ENCODE measurements at regions not wholly inside any gene's neighbourhood (a gene's known extent, or its start where the extent isn't known, plus 50 kb on each side); places are given as distances from the start of the nearest gene placed in this dataset.

DNA sequence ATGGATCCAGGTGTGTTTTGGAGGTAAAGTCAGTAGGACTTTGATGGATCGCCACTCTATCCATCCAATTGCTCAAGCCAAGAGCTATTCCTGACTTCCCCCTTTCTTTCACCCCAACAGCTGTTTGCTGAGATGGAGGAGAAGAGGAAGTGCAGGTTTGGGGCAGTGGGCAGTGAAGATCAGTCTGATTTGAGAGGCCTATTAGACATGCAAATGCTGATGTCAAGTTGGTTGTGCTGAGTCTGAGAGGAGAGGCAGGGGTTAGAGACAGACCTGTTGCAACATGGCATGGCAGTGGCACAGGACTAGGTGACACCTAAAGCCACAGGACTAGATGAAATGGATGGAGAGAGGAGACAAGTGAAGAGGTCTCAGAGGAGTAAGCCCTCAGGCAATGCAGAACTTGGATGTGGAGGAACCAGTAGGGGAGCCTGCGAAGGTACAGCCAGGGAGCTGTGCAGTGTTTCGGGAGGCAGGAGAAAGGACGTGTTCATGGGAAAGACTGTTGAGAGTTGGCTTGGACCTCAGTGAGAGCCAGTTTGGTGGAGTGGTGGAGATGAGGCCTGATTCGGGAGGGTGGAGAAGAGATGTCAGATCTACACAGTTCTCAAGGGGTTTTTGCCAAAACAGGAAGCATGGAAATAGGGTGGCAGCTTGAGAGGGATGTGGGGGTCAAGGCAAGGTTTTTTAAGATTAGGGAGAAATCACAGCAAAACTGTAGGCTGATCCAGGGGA lies 175.0 kb downstream of the MACROH2A1 start:
- in situ Hi-C loops (cut with HindIII; ENCODE audit: low pct_unique_long_range_greater_than_20kb, low sequenced_read_pairs): no loop called here
- DNase-seq (ENCODE audit: low read depth): no peak

DNA sequence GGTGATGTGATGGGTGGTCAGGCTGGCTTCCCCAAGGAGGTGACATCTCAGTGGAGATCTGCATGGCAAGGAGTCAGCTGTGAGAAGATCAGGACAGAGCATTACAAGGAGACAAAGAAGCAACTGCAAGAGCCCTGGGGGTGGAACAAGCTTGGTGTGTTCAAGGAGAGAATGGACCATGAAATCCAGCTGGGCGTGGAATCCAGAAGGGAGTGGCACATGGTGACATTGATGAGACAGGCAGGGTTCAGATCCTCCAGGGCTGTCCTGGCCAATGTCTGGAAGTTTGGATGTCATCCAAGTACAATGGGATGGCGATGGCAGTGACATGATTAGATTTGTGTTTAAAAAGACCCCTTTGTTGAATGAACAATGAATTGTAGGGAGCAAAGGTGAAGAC lies 175.6 kb downstream of the MACROH2A1 start:
- in situ Hi-C loops (cut with HindIII; ENCODE audit: low pct_unique_long_range_greater_than_20kb, low sequenced_read_pairs): no loop called here
- no peak for DNase-seq (ENCODE audit: low read depth)

DNA sequence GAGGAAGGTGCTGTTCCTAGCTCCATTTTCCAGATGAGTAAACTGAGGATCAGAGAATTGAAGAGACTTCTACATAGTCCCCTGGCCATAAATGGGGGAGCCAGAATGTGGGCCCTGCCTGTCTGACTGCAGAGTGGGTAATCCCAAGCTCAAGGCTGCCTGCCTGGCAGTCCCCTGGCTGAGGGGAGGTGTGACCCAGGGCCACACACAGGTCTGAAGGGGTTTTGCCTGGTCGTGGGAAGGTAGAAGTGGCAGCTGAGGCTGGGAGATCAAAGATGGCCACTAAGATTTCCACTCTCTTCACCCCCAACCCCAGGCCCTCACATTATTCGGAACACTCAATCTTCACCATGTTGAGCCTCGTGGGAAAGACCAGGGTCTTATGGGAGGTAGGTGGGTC lies 176.3 kb downstream of the MACROH2A1 start:
- DNase-seq (ENCODE audit: low read depth): no peak
- in situ Hi-C loops (cut with HindIII; ENCODE audit: low pct_unique_long_range_greater_than_20kb, low sequenced_read_pairs): no loop called here

DNA sequence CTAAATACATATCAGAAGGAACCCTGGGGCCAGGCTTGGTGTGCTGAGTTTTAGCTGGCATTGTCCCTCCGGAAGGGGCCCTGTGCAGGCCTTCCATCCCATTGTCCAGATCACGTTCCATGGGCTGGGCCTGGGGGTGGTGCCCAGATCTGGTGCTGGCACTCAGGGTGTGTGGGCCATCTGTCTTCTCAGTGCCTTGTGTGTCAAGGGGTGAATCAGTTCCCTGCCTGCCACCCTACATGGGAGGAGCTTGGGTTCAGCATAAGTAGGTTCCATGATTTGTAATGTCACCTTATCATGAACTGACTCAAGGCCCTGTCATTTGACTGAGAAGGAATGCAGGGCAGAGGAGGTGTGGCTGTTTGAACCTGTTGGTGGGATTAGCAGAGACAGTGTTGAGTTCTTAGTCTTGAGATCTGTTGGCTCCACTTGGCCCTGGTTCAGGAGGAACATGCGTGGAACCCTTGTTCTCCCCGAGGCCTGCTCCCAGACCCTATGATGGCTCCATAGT lies 176.8 kb downstream of the MACROH2A1 start:
- DNase-seq (ENCODE audit: low read depth): no peak
- in situ Hi-C loops (cut with HindIII; ENCODE audit: low pct_unique_long_range_greater_than_20kb, low sequenced_read_pairs): no loop called here

DNA sequence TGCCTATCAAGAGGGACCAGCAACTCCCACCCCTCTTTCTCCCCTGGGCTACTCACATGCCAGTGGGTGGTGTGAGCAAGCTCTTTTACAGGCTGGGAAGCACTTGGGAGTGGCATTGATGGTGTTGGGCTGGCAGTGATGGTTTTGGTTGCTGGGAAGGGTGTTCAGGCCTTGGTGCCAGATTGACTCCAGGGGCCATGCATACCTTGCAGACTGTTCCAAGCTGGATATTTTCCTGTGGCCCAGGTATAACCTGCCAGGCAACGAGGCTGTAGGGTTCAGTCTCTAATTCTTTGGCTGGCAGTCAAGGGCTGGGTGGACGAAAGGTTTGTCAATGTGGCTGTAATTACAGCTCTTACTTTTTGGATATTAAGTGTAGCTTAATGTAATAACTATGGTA lies 177.3 kb downstream of the MACROH2A1 start:
- DNase-seq (ENCODE audit: low read depth): no peak
- in situ Hi-C loops (cut with HindIII; ENCODE audit: low pct_unique_long_range_greater_than_20kb, low sequenced_read_pairs): no loop called here

DNA sequence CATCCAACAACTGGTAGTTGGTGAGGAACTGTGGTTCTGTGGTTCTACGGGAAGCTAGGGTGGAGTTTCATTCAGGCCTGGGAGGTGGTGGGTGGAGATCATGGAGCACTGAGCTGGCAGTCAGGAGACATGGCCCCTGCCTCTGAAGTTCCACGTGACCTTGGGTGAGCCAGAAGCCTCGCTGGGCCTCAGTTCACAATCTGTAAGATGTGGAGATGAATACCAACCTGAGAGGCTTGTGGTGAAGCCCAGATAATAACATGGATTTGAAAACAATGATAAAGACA lies 177.9 kb downstream of the MACROH2A1 start:
- in situ Hi-C loops (cut with HindIII; ENCODE audit: low pct_unique_long_range_greater_than_20kb, low sequenced_read_pairs): no loop called here
- DNase-seq (ENCODE audit: low read depth): no peak

DNA sequence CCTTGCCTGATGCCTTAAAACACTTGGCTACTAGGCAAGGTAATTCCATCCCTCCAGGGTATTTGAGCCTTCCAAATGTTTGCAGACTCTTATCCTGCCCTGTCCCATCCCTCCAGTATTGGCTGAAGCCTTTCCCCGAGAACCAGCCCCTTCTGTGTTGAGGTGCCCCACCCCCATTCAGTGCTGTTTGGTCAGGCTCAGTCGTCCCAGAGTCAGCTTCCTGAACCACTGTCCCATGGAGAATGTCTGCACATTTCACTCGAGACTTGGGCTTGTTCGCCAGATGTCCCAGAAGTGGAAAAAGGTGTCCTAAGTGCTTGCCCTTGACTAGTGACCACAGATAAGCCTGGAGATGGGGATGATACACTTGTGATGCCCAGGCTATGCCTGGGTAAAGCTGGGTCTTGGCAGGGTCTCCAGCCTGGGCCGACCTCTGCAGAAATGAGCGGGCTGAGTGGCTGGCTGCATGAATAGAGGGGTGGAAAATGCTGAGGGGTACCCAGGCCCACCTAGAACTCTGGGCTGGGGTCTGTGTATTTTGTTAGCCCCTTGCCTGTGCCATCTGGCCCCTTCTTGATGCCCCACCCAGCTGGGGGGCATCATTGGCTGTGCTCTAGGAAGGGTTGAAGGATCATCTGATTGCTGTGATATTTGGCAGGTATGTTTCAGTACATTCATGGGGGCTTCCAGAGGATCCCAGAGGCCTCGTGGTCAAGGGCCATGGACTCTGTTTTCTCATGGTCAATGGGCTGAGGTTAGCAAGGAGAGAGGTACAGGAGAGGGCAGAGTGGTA lies 178.4 kb downstream of the MACROH2A1 start:
- no peak for DNase-seq (ENCODE audit: low read depth)
- in situ Hi-C loops (cut with HindIII; ENCODE audit: low pct_unique_long_range_greater_than_20kb, low sequenced_read_pairs): no loop called here

DNA sequence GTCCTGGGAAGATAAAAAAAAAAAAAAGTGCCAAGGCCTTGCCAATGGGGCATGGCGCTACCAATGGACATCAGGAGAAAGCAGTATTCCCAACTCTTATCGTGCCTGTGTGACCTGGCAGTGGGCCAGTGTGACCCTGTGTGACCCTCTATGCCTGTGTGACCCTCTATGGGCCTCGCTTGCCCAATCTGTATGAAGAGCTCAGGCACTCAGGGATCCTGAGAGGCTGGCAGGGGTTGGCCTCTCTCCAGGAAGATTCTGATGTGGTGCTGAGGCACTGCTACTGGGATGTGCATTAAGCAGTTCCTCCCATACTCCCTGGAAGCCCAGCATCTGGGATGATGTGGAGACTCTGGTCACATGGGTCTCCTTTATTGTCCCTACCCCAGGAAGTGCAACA lies 179.2 kb downstream of the MACROH2A1 start:
- in situ Hi-C loops (cut with HindIII; ENCODE audit: low pct_unique_long_range_greater_than_20kb, low sequenced_read_pairs): no loop called here
- DNase-seq (ENCODE audit: low read depth): no peak

DNA sequence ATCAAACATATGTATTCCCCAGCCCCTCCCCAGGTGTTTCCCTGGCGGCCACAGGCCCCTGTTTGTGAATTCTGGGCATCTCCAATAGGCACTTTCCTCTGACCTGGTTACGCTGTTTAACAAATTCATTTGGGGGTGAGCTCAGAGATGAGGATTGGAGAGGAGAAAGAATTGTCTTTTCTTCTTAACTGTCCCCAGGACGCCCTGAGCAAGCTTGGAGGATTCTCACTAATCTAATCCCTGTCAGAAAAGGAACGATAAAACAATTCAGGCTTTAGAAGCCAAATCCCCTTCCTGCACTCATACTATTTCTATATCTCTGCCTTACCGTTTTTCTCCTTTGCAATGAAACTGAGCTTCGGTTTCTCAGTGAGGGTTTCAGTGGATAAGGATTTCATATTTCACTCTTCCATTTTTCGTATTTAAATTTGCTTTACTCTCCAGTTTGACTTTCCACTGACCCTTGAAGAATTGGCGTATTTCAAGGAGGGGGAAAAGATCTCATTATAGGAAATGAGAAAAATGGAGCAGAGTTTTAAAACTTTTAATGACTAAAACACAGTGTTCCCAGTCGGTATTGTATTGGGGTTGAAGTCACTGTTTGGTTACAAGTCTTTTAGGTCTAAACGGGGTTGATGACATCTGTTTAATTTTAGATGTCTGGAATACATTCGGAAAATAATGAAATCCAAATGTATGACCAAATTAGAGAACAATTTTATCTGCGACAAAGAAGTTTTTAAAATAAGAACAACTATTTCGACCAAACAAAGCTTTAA lies 180.1 kb downstream of the MACROH2A1 start:
- in situ Hi-C loops (cut with HindIII; ENCODE audit: low pct_unique_long_range_greater_than_20kb, low sequenced_read_pairs): no loop called here
- DNase-seq (ENCODE audit: low read depth): no peak

DNA sequence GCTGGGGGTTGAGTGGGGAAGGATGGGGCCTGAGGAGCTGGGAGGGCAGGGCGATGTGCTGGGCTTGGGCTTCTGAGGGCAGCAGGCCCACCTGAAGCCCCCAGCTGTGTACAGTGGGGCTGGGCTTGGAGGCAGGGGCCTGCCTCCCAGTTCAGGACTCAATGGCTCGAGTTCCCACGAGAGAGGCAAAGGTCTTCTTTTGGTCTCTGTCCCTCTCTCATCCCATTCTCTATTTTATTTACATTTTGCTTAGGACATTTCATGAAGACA lies 180.6 kb downstream of the MACROH2A1 start:
- in situ Hi-C loops (cut with HindIII; ENCODE audit: low pct_unique_long_range_greater_than_20kb, low sequenced_read_pairs): no loop called here
- DNase-seq (ENCODE audit: low read depth): no peak

DNA sequence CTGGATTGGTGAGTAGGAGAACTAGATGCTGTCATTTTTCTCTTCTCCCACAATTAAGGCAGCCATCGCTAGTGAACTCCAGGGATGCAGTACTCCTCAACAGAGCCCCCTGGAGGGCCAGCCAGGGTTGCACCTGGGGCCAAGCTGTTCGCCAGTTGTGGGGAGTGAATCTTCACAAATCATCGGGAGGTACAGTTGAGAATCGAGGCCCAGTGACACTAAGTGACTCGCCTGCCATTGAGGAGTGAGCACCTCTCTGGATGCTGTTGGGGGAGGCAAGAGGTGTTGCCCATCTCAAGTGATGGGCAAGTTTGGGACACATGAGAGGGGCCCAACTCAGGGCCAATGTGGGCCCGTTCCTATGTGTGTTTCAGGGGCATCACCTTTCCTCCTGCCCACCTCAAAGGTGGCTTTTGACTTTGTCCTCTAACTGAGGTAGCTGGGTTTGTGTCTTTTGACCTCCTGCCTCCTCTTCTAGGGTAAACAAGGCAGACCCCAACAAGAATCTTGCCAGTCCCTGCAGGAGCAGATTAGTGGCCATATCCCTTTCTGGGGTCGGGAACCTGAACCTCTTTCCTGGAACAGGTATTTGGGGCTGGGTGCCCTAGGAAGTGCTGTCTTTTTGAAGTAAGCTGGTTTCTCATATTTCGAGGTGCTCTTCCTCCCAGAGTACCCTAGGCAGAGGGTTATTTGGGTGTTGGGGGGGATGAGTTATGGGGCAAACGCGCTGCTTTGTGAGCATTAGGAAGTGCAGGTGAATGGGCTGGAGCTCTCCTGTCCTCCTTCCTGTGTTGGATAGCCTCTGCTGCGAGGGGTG lies 181.2 kb downstream of the MACROH2A1 start:
- no peak for DNase-seq (ENCODE audit: low read depth)
- in situ Hi-C loops (cut with HindIII; ENCODE audit: low pct_unique_long_range_greater_than_20kb, low sequenced_read_pairs): no loop called here

DNA sequence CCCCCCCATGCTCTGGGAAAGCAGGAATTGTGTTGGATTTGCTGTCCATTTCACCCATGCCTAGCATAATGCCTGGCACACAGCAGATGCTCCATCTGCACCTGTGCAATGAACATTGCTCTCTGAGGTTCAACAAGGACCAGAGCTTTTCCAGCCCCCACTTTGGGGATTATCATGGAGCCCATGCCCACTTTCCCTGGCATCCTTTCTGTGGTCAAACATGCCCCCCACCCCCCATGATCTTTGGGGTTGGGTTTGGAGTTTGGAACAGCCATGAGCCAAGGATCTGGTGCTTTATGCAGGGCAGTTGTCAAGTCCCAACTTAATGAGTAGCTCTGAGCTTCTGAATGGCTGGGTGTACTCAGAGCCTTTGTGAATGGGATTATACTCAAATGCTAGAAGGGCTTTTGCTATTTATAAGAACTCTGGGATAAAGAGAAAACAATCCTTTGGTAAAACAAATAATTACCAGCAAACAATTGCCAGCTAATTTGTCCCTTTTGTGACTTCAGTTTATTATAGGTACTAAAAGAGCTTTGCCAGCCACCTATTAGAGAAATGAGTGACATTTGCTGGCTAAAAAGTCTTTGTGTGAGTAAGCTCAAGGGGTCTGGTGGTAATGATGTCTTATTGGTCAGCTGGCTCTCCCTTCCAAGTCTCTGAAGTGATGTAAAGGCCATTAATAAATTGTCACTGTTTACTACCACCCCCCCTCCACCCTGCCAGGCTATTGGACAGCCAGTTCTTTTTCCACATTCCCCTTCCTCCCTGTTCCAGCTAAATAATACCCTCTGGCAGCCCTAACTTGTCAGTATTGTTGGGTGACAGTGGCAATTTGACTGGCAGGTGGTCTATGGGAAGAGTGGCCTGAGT lies 182.3 kb downstream of the MACROH2A1 start:
- in situ Hi-C loops (cut with HindIII; ENCODE audit: low pct_unique_long_range_greater_than_20kb, low sequenced_read_pairs): no loop called here

DNA sequence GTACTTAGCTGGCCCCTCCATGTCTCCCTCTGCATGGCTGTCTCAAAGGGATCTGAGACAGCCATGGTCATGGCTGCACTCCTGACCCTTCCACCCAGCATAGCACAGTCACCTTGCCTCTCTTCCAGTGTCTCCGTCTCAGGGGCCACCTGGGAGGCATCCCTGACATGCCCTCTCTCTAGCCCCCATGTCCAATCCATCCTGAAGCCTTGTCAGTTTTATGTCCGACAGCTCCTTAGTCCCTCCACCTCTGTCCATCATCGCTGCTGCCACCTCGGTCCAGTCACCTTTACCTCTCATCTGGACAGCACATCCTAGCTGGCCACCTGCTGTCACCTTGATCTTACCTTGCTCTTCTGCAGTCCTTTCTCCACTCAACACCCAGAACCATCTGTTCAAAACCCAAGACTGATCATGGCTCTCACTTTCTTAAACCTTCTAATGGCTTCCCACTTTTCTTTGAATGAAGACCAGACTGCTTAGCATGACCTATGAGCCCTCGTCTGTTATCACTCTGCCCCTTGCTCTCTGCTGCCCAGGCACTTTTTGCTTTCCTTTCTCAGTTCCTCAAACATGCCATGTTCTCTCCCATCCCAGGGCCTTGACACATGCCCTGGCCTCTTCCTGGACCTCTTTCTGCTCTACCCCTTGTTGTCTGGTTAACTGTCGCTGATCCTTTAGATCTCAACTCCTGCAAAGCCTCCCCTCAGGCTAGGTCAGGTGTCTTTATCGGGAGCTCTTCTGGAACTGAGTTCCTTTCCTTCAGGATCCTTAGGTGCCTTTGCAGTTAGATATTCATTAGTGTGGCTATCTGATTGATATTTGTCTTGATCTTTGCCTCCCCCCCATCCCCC lies 181.8 kb upstream of the PITX1 start:
- no peak for DNase-seq (ENCODE audit: low read depth)
- in situ Hi-C loops (cut with HindIII; ENCODE audit: low pct_unique_long_range_greater_than_20kb, low sequenced_read_pairs): no loop called here

More for the DNA sequence above, 182.3 kb downstream of the MACROH2A1 start:
- no peak for DNase-seq (ENCODE audit: low read depth)

DNA sequence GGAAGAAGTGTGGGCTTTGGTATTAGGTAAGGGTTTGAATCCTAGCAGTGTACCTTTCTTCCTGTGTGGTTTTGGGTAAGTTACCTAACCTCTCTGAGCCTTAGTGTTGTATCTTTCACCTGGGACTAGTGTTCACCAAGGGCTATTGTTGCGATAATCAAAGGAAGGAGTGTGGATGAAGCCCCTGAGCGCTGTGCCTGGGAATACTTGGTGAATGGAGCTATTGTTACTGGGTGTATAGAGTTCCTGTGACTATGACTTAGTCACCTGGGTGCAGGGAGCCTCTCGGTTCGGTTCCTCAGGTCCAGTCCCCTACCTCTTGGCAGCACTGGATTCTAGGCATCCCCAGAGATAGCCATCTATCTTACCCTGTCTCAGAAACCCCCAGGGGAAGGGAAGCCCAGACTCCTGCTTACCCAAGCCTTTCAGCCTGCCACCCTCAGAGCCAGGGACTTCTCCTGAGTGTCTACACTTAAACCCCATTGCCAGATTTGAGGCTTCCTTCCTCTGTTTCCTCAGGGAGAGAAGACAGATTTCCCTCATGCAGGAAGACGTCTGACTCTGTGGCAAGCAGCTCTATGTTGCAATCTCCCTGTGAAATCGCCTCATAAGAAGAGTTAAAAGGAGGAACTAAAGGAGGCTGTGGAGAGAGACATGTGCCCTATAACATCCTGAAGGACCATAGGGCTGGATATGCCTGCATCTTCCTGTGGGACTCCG lies 181.0 kb upstream of the PITX1 start:
- no peak for DNase-seq (ENCODE audit: low read depth)
- in situ Hi-C loops (cut with HindIII; ENCODE audit: low pct_unique_long_range_greater_than_20kb, low sequenced_read_pairs): no loop called here

DNA sequence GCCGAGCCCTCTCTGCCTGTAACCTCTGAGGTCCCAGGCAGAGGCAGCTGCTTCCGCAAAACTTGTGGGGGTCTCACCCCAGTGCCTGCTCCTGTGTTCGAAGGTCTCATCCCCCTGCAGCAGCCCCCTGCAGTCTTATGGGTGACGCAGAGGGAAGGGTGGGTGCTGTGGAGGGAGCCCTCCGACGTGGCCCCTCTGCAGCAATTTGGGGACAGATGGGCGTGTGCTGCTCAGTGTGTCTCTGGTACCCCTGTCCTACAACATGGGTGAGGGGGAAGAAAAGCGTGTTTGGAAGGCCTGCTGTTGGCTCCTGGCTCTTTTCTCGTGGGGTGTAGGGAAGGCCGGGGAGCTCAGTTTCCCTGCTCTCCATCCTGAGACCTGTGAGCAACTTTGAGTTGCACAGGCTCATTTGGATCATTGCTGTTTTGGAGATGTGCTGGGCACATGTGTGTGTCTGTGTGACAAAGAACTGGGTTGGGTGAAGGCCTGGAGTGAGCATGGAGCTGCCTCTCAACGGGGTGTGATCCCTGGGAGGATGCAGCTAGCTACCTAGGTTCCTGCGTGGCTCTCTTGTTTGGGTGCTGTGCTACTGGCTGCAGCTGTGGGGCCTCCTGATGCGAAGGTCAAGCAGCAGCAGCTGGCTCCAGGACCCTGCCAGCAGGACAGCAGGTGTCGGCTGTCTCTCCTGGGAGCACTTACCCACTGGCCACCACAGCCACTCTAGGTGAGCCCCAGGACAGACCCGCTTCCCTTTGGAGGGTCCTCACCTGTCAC lies 179.6 kb upstream of the PITX1 start:
- in situ Hi-C loops (cut with HindIII; ENCODE audit: low pct_unique_long_range_greater_than_20kb, low sequenced_read_pairs): no loop called here
- no peak for DNase-seq (ENCODE audit: low read depth)

DNA sequence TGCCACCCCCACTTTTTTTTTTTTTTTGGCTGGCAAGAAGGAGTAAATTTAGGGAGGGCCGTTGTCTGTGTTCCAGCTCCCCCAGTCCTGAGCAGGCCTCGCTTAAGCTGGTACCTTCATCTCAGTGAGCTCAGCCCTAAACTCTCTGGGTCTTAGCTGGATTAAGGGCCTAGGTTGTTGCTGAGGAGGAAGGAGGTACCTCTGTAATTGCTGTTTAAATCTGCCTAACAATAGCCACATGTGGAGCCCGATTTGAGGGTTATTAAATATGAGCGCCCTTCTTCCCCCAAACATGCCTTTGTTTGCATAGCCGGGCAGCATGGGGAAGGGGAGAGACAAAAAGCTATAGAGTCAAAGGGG lies 179.0 kb upstream of the PITX1 start:
- in situ Hi-C loops (cut with HindIII; ENCODE audit: low pct_unique_long_range_greater_than_20kb, low sequenced_read_pairs): no loop called here
- DNase-seq (ENCODE audit: low read depth): no peak
